H9 (cell line): ENCODE measurements at regions not wholly inside any gene's neighbourhood (a gene's known extent, or its start where the extent isn't known, plus 50 kb on each side); places are given as distances from the start of the nearest gene placed in this dataset.

Experiments
- DNase-seq: peaks from one replicate; pipeline ENCODE4 v3.0.0-alpha.2; 2017
- H2AFZ ChIP-seq: one replicate; pipeline ENCODE4 v1.6.1; 2013; ENCODE audit warnings: mild to moderate bottlenecking, low read length, control low read depth, moderate library complexity
- H2AK5ac ChIP-seq: 2 replicates; pipeline ENCODE4 v1.6.1; 2013; ENCODE audit warnings: low read length, control low read depth, mixed read lengths; ENCODE audit not compliant: insufficient read length
- H2BK120ac ChIP-seq: one replicate; pipeline ENCODE4 v1.6.1; 2013; ENCODE audit warnings: low read depth, mild to moderate bottlenecking, low read length, control low read depth, inconsistent platforms; ENCODE audit not compliant: poor library complexity, severe bottlenecking
- H2BK12ac ChIP-seq: 2 replicates; pipeline ENCODE4 v1.6.1; 2013; ENCODE audit warnings: low read length, control low read depth, mixed read lengths, low read depth; ENCODE audit not compliant: insufficient read length
- H2BK15ac ChIP-seq: 2 replicates; pipeline ENCODE4 v1.6.1; 2013; ENCODE audit warnings: low read depth, low read length, control low read depth
- H2BK20ac ChIP-seq: one replicate; pipeline ENCODE4 v1.6.1; 2013; ENCODE audit warnings: low read depth, mild to moderate bottlenecking, low read length, control low read depth, inconsistent platforms; ENCODE audit not compliant: poor library complexity, severe bottlenecking
- H2BK5ac ChIP-seq: 2 replicates; pipeline ENCODE4 v1.6.1; 2013; ENCODE audit warnings: low read length, control low read depth, mixed read lengths; ENCODE audit not compliant: insufficient read length
- H3K14ac ChIP-seq: 2 replicates; pipeline ENCODE4 v1.6.1; 2013; ENCODE audit warnings: low read length, control low read depth; ENCODE audit not compliant: insufficient read depth
- H3K18ac ChIP-seq: 2 replicates; pipeline ENCODE4 v1.6.1; 2013; ENCODE audit warnings: low read depth, mild to moderate bottlenecking, mixed read lengths, low read length, control low read depth; ENCODE audit not compliant: insufficient read length
- H3K23ac ChIP-seq: 2 replicates; pipeline ENCODE4 v1.6.1; 2013; ENCODE audit warnings: low read length, control low read depth, mixed read lengths, low read depth; ENCODE audit not compliant: insufficient read length
- H3K23me2 ChIP-seq: 2 replicates; pipeline ENCODE4 v1.6.1; 2013; ENCODE audit warnings: low read depth, mild to moderate bottlenecking, mixed read lengths, low read length, control low read depth; ENCODE audit not compliant: insufficient read length, poor library complexity, severe bottlenecking
- H3K27ac ChIP-seq: 2 replicates; pipeline ENCODE4 v1.5.1; 2013; ENCODE audit warnings: low read length, control low read depth, mixed read lengths, low read depth; ENCODE audit not compliant: insufficient read length
- H3K27me3 ChIP-seq: 2 replicates; pipeline ENCODE4 v1.6.1; 2013; ENCODE audit warnings: low read length, control low read depth, inconsistent platforms; ENCODE audit not compliant: insufficient read depth
- H3K4ac ChIP-seq: 2 replicates; pipeline ENCODE4 v1.6.1; 2013; ENCODE audit warnings: low read depth, mild to moderate bottlenecking, control low read depth, inconsistent platforms, low read length, moderate library complexity
- H3K4me1 ChIP-seq: 2 replicates; pipeline ENCODE4 v1.6.1; 2013; ENCODE audit warnings: low read length, control low read depth, inconsistent platforms; ENCODE audit not compliant: insufficient read depth
- H3K4me2 ChIP-seq: 2 replicates; pipeline ENCODE4 v1.6.1; 2013; ENCODE audit warnings: low read length, control low read depth, mixed read lengths; ENCODE audit not compliant: insufficient read length, insufficient read depth
- H3K56ac ChIP-seq: 2 replicates; pipeline ENCODE4 v1.6.1; 2013; ENCODE audit warnings: low read depth, mild to moderate bottlenecking, mixed read lengths, low read length, control low read depth; ENCODE audit not compliant: insufficient read length
- H3K79me1 ChIP-seq: 2 replicates; pipeline ENCODE4 v1.6.1; 2013; ENCODE audit warnings: low read depth, mild to moderate bottlenecking, moderate library complexity, low read length, control low read depth, inconsistent platforms; ENCODE audit not compliant: insufficient read depth, poor library complexity, severe bottlenecking
- H3K79me2 ChIP-seq: 2 replicates; pipeline ENCODE4 v1.6.1; 2013; ENCODE audit warnings: low read length, control low read depth, inconsistent platforms; ENCODE audit not compliant: insufficient read depth
- H3K9ac ChIP-seq: 2 replicates; pipeline ENCODE4 v1.6.1; 2013; ENCODE audit warnings: low read length, control low read depth, mixed read lengths; ENCODE audit not compliant: insufficient read length; ENCODE audit errors: extremely low read depth
- H3K9me3 ChIP-seq: one replicate; pipeline ENCODE4 v1.6.1; 2013; ENCODE audit warnings: low read depth, low read length, inconsistent platforms; ENCODE audit not compliant: control insufficient read depth
- H3T11ph ChIP-seq: one replicate; pipeline ENCODE4 v1.6.1; 2013; ENCODE audit warnings: mild to moderate bottlenecking, low read length, control low read depth, inconsistent platforms
- H4K20me1 ChIP-seq: one replicate; pipeline ENCODE4 v1.6.1; 2013; ENCODE audit not compliant: control insufficient read depth, insufficient read length, insufficient read depth
- H4K5ac ChIP-seq: 2 replicates; pipeline ENCODE4 v1.6.1; 2013; ENCODE audit warnings: low read depth, mild to moderate bottlenecking, mixed read lengths, low read length, control low read depth; ENCODE audit not compliant: insufficient read length
- H4K8ac ChIP-seq: replicated peaks from 2 replicates; pipeline ENCODE4 v1.6.1; 2013; ENCODE audit warnings: low read length, control low read depth, mixed read lengths, low read depth; ENCODE audit not compliant: insufficient read length
- H4K91ac ChIP-seq: 2 replicates; pipeline ENCODE4 v1.6.1; 2013; ENCODE audit warnings: low read depth, mild to moderate bottlenecking, moderate library complexity, mixed read lengths, low read length, control low read depth; ENCODE audit not compliant: insufficient read length
- H3K27ac Mint-ChIP-seq, 3 experiments: 2 replicates in 2 of 3; 3 replicates in 1 of 3; pipeline ENCODE4 v1.8.0; 2020 to 2021; ENCODE audit warnings: mixed read lengths in 3 of 3, mild to moderate bottlenecking in 1 of 3, moderate library complexity in 1 of 3
- H3K27me3 Mint-ChIP-seq: 2 replicates; pipeline ENCODE4 v1.8.0; 2021; ENCODE audit warnings: low read depth, mild to moderate bottlenecking, moderate library complexity, mixed read lengths
- H3K36me3 Mint-ChIP-seq, 3 experiments: 2 replicates in 2 of 3; 3 replicates in 1 of 3; pipeline ENCODE4 v1.8.0; 2020 to 2021; ENCODE audit warnings: low read depth in 3 of 3, mixed read lengths in 3 of 3; ENCODE audit not compliant: insufficient read depth in 1 of 3
- H3K4me1 Mint-ChIP-seq, 2 experiments: 2 replicates each; pipeline ENCODE4 v1.8.0; 2020; ENCODE audit warnings: mixed read lengths in 2 of 2
- H3K4me3 Mint-ChIP-seq, 2 experiments: 2 replicates in 1 of 2; 3 replicates in 1 of 2; pipeline ENCODE4 v1.8.0; 2020 to 2021; ENCODE audit warnings: mild to moderate bottlenecking in 2 of 2, mixed read lengths in 2 of 2, moderate library complexity in 1 of 2
- H3K9me3 Mint-ChIP-seq, 2 experiments: 2 replicates in 1 of 2; 3 replicates in 1 of 2; pipeline ENCODE4 v1.8.0; 2020; ENCODE audit warnings: mild to moderate bottlenecking in 2 of 2, mixed read lengths in 2 of 2, moderate library complexity in 1 of 2
- WGBS: extraction: QIAGEN DNeasy Blood & Tissue Kit; methylation state at CpG from one replicate; pipeline ENCODE4 v1.1.7; 2013; ENCODE audit warnings: missing lambda C conversion rate, low lambda C conversion rate, mixed read lengths; ENCODE audit not compliant: insufficient read length; ENCODE audit errors: extremely low coverage; 5-methylcytosine and 5-hydroxymethylcytosine counted together
- TF ChIP-seq, protein P1 (sequence below): fragments of 200-600 bp; sonication (generic); conservative IDR thresholded peaks from 3 replicates; pipeline ENCODE4 v1.8.0; 2021; ENCODE audit warnings: antibody characterized with exemption, mild to moderate bottlenecking

DNA sequence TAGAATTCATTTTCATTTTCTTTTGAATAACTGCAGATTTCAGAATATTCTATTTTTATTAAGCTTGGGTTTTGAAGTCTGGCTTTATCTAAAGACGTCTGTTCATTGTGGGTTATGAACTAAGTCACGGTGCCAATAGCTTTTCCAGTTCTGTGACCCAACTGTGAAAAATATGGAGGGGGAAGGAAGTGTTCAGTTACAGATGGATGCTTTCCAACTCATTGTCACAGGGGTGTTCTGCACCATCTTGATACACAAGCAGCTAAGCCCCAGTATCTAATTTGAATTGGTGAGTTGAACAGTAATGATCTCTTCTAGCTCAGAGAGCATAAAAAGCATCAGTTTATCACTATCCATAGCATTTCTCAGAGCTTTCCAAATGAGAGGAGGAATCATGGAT is 710.6 kb downstream of the EDEM1 start:
- Histone ChIP-seq H4K5ac (no peak overlapping the region), H3K27me3 (no peaks in the 10 kb centered on the region), H4K20me1 (no peaks in the 10 kb centered on the region), H2BK5ac (no peak overlapping the region), H2BK12ac (no peak overlapping the region), H3K79me2 (no peaks in the 10 kb centered on the region), H3K23me2 (no peaks in the 10 kb centered on the region), H3K4ac (no peak overlapping the region), H3K18ac (no peak overlapping the region), H4K8ac (no peak overlapping the region), H3K4me2 (no peak overlapping the region), H2AK5ac (no peak overlapping the region), H2BK15ac (no peak overlapping the region), H3K27ac (no peak overlapping the region), H3T11ph (no peak overlapping the region), H3K23ac (no peak overlapping the region), H2BK20ac (no peak overlapping the region), H3K79me1 (no peaks in the 10 kb centered on the region), H4K91ac (no peak overlapping the region), H2BK120ac (no peak overlapping the region), H3K14ac (no peak overlapping the region), H3K9ac (no peak overlapping the region), H3K4me1 (no peaks in the 10 kb centered on the region), H3K9me3 (no peaks in the 10 kb centered on the region), H3K56ac (no peak overlapping the region), H2AFZ (no peak overlapping the region)
- Mint-ChIP-seq H3K27me3 (no peaks in the 10 kb centered on the region), H3K4me1 (no peaks in the 10 kb centered on the region), H3K36me3 (no peaks in the 10 kb centered on the region), H3K9me3 (no peaks in the 10 kb centered on the region; a peak in 1 of 5 replicates), H3K4me3 (no peak overlapping the region), H3K27ac (no peak overlapping the region)
- no CpG with 5 or more reads among the region's 2 CpGs for WGBS
- TF ChIP-seq, protein P1, sequence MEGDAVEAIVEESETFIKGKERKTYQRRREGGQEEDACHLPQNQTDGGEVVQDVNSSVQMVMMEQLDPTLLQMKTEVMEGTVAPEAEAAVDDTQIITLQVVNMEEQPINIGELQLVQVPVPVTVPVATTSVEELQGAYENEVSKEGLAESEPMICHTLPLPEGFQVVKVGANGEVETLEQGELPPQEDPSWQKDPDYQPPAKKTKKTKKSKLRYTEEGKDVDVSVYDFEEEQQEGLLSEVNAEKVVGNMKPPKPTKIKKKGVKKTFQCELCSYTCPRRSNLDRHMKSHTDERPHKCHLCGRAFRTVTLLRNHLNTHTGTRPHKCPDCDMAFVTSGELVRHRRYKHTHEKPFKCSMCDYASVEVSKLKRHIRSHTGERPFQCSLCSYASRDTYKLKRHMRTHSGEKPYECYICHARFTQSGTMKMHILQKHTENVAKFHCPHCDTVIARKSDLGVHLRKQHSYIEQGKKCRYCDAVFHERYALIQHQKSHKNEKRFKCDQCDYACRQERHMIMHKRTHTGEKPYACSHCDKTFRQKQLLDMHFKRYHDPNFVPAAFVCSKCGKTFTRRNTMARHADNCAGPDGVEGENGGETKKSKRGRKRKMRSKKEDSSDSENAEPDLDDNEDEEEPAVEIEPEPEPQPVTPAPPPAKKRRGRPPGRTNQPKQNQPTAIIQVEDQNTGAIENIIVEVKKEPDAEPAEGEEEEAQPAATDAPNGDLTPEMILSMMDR, result no peak
- DNase-seq, result no peak
